H1 (cell line): ENCODE measurements at regions not wholly inside any gene's neighbourhood (a gene's known extent, or its start where the extent isn't known, plus 50 kb on each side); places are given as distances from the start of the nearest gene placed in this dataset.

ENCODE experiments used
- CTCF ChIA-PET: fragments of 300-600 bp; sonication (Branson Sonifier 250); formaldehyde crosslinking; loops from one replicate; lab custom pipeline; 2021; ENCODE audit not compliant: partially characterized antibody; lab: Charles Lee
- POLR2A ChIA-PET: fragments of 300-600 bp; sonication (Branson Sonifier 250); formaldehyde crosslinking; loops from one replicate; lab custom pipeline; 2021; ENCODE audit warnings: inconsistent platforms; ENCODE audit not compliant: partially characterized antibody; lab: Charles Lee
- DNase-seq, 2 experiments: peaks; one replicate each; pipeline versions ENCODE4 v3.0.0 to v3.0.0-alpha.2; 2010 to 2022; ENCODE audit warnings: low spot score in 2 of 2, low read depth in 1 of 2, mixed read lengths in 1 of 2
- FAIRE-seq: peaks from 2 replicates; lab custom pipeline; 2011; peaks lifted over from hg19 to GRCh38; lab: Jason Lieb, UNC
- H2AFZ ChIP-seq: 2 replicates; pipeline ENCODE4 v1.8.1; 2012; ENCODE audit warnings: low read length, inconsistent platforms
- H2AK5ac ChIP-seq: 2 replicates; pipeline ENCODE4 v1.6.1; 2013; ENCODE audit warnings: low read depth, low read length
- H2BK120ac ChIP-seq: replicated peaks from 2 replicates; pipeline ENCODE3; 2013; ENCODE audit warnings: low read depth, low read length, inconsistent platforms
- H2BK12ac ChIP-seq: 2 replicates; pipeline ENCODE4 v1.6.1; 2013; ENCODE audit warnings: low read depth, low read length
- H2BK15ac ChIP-seq: 2 replicates; pipeline ENCODE4 v1.6.1; 2013; ENCODE audit warnings: low read length
- H2BK20ac ChIP-seq: 2 replicates; pipeline ENCODE4 v1.6.1; 2013; ENCODE audit warnings: low read length
- H2BK5ac ChIP-seq: 2 replicates; pipeline ENCODE4 v1.6.1; 2013; ENCODE audit warnings: low read depth, low read length
- H3K14ac ChIP-seq: 2 replicates; pipeline ENCODE4 v1.6.1; 2013; ENCODE audit warnings: inconsistent platforms; ENCODE audit not compliant: insufficient read length
- H3K18ac ChIP-seq: 2 replicates; pipeline ENCODE4 v1.6.1; 2013; ENCODE audit warnings: low read length; ENCODE audit errors: extremely low read depth
- H3K23ac ChIP-seq: 2 replicates; pipeline ENCODE4 v1.6.1; 2013; ENCODE audit warnings: inconsistent platforms; ENCODE audit not compliant: insufficient read length
- H3K23me2 ChIP-seq: 2 replicates; pipeline ENCODE4 v1.6.1; 2013; ENCODE audit warnings: low read depth, low read length
- H3K27ac ChIP-seq: 2 replicates; pipeline ENCODE4 v1.6.1; 2011; ENCODE audit warnings: low read depth, low read length, inconsistent platforms
- H3K27me3 ChIP-seq, 4 experiments: replicated peaks in 1 of 4; 1 replicate in 1 of 4; 2 replicates in 3 of 4; pipeline versions ENCODE4 v1.6.1 to v1.8.1; 2011 to 2013; ENCODE audit warnings: low read length in 3 of 4, mild to moderate bottlenecking in 3 of 4, inconsistent platforms in 2 of 4, mixed read lengths in 2 of 4, moderate library complexity in 1 of 4; ENCODE audit not compliant: control insufficient read depth in 3 of 4, insufficient read depth in 3 of 4; ENCODE audit errors: extremely low read depth in 1 of 4
- H3K36me3 ChIP-seq, 4 experiments: 2 replicates each; pipeline versions ENCODE4 v1.6.1 to v1.8.1; 2011 to 2013; ENCODE audit warnings: mild to moderate bottlenecking in 4 of 4, low read length in 3 of 4, moderate library complexity in 2 of 4, control low read depth in 1 of 4, inconsistent platforms in 1 of 4; ENCODE audit not compliant: insufficient read depth in 4 of 4, control insufficient read depth in 2 of 4
- H3K4ac ChIP-seq: replicated peaks from 2 replicates; pipeline ENCODE3; 2013; ENCODE audit warnings: low read length, low read depth, mixed read lengths, inconsistent platforms; ENCODE audit not compliant: insufficient read length
- H3K4me1 ChIP-seq, 4 experiments: replicated peaks in 1 of 4; 1 replicate in 1 of 4; 2 replicates in 3 of 4; pipeline versions ENCODE4 v1.6.1 to v1.8.1; 2011 to 2013; ENCODE audit warnings: low read length in 3 of 4, inconsistent platforms in 2 of 4, mixed read lengths in 1 of 4; ENCODE audit not compliant: insufficient read depth in 4 of 4, control insufficient read depth in 3 of 4
- H3K4me2 ChIP-seq, 2 experiments: 2 replicates each; pipeline versions ENCODE4 v1.6.1 to v1.8.1; 2011 to 2013; ENCODE audit warnings: low read depth in 2 of 2, low read length in 2 of 2, control low read depth in 1 of 2, inconsistent platforms in 1 of 2, mild to moderate bottlenecking in 1 of 2; ENCODE audit not compliant: insufficient read depth in 1 of 2
- H3K4me3 ChIP-seq, 4 experiments: fragments of 200-600, 300-600 bp in 1 of 4; sonication (generic), shearing (Covaris generic), sonication (Bioruptor Twin) in 1 of 4; 2 replicates each; pipeline versions ENCODE4 v1.5.1 to v1.8.1; 2011 to 2016; ENCODE audit warnings: low read length in 4 of 4, low read depth in 3 of 4, control low read depth in 2 of 4, inconsistent platforms in 2 of 4, mild to moderate bottlenecking in 2 of 4, mixed read lengths in 1 of 4, moderate library complexity in 1 of 4; ENCODE audit not compliant: insufficient read depth in 2 of 4; ENCODE audit errors: extremely low read depth in 1 of 4
- H3K56ac ChIP-seq: replicated peaks from 2 replicates; pipeline ENCODE3; 2013; ENCODE audit warnings: low read depth, mild to moderate bottlenecking, mixed read lengths, low read length, inconsistent platforms; ENCODE audit not compliant: insufficient read length
- H3K79me1 ChIP-seq: 2 replicates; pipeline ENCODE4 v1.6.1; 2013; ENCODE audit warnings: low read depth, low read length, control low read depth
- H3K79me2 ChIP-seq, 2 experiments: 2 replicates each; pipeline versions ENCODE4 v1.6.1 to v1.8.1; 2012 to 2013; ENCODE audit warnings: low read length in 2 of 2, mild to moderate bottlenecking in 2 of 2, inconsistent platforms in 1 of 2; ENCODE audit not compliant: insufficient read depth in 2 of 2, control insufficient read depth in 1 of 2
- H3K9ac ChIP-seq, 4 experiments: replicated peaks in 1 of 4; 1 replicate in 1 of 4; 2 replicates in 3 of 4; pipeline versions ENCODE4 v1.6.1 to v1.8.1; 2011 to 2013; ENCODE audit warnings: low read depth in 3 of 4, low read length in 3 of 4, control low read depth in 2 of 4, mild to moderate bottlenecking in 2 of 4, moderate library complexity in 2 of 4, inconsistent platforms in 1 of 4; ENCODE audit errors: extremely low read depth in 1 of 4
- H3K9me3 ChIP-seq, 2 experiments: 2 replicates each; pipeline versions ENCODE4 v1.6.1 to v1.8.1; 2012 to 2013; ENCODE audit warnings: mild to moderate bottlenecking in 2 of 2, moderate library complexity in 2 of 2, control low read depth in 1 of 2, inconsistent platforms in 1 of 2, low read depth in 1 of 2, low read length in 1 of 2, mixed read lengths in 1 of 2; ENCODE audit not compliant: insufficient read depth in 2 of 2
- H4K20me1 ChIP-seq, 2 experiments: replicated peaks in 1 of 2; 2 replicates each; pipeline versions ENCODE3 to v1.8.1; 2011 to 2013; ENCODE audit warnings: inconsistent platforms in 2 of 2, low read length in 2 of 2, mild to moderate bottlenecking in 1 of 2; ENCODE audit not compliant: insufficient read depth in 2 of 2, control insufficient read depth in 1 of 2
- H4K5ac ChIP-seq: 2 replicates; pipeline ENCODE4 v1.6.1; 2013; ENCODE audit warnings: low read length, low read depth, mixed read lengths, inconsistent platforms; ENCODE audit not compliant: insufficient read length
- H4K8ac ChIP-seq: 2 replicates; pipeline ENCODE4 v1.8.0; 2013; ENCODE audit warnings: mild to moderate bottlenecking, moderate library complexity, low read length, inconsistent platforms; ENCODE audit not compliant: insufficient read depth; ENCODE audit errors: extremely low read depth
- H4K91ac ChIP-seq: replicated peaks from 2 replicates; pipeline ENCODE3; 2013; ENCODE audit warnings: low read length, mixed read lengths, inconsistent platforms; ENCODE audit not compliant: insufficient read length
- ASH2L ChIP-seq: fragments of 200-600, 300-600 bp; sonication (generic); IDR thresholded peaks from one replicate; pipeline ENCODE4 v1.7.1; 2017; ENCODE audit warnings: low read length
- SIN3A ChIP-seq, 2 experiments: IDR thresholded peaks in 1 of 2; conservative IDR thresholded peaks in 1 of 2; 2 replicates each; pipeline ENCODE4 v1.6.1; 2011 to 2012; ENCODE audit warnings: low read length in 2 of 2, improper control_type of control experiment in 1 of 2, low read depth in 1 of 2, mild to moderate bottlenecking in 1 of 2
- SP2 ChIP-seq: IDR thresholded peaks from 2 replicates; pipeline ENCODE4 v1.6.1; 2012; ENCODE audit warnings: mild to moderate bottlenecking, low read length, inconsistent platforms
- SP4 ChIP-seq: IDR thresholded peaks from 2 replicates; pipeline ENCODE4 v1.6.1; 2012; ENCODE audit warnings: low read length, inconsistent platforms
- TEAD4 ChIP-seq: IDR thresholded peaks from 2 replicates; pipeline ENCODE4 v1.6.1; 2012; ENCODE audit warnings: low read depth, low read length, inconsistent platforms, mixed read lengths
- WGBS, 2 experiments: shearing (Covaris generic) in 1 of 2; methylation state at CpG; one replicate each; pipeline versions ENCODE4 v1.1.6 to v1.1.7; 2013 to 2015; ENCODE audit warnings: low lambda C conversion rate in 2 of 2, mixed read lengths in 2 of 2, inconsistent platforms in 1 of 2, low coverage in 1 of 2, missing lambda C conversion rate in 1 of 2; ENCODE audit not compliant: insufficient replicate concordance in 2 of 2, insufficient coverage in 1 of 2, insufficient read length in 1 of 2; ENCODE audit errors: extremely low coverage in 1 of 2, missing lambda C conversion rate in 1 of 2; 5-methylcytosine and 5-hydroxymethylcytosine counted together

DNA sequence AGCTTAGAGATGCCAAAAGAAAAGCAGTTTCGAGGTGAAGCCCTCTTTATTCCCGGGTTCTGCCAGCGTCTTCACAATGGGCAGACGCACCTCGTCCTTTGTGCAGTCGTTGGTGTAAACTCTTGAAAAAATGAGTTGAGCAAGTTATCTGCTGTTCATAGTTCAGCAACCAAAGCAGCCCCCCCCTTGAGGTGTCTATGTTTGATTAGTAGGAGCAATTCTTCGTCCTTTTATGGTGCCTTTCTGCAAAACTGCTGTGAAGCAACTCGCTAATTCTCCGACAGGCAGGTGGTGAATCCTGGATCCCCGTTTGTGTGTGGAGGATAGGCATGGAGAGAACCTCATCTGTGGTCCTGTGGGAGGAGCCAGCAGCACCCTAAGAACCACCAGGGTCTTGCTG, 234.5 kb downstream of the GLRX3 start:
- FAIRE-seq (no peak), DNase-seq (no peak)
- Histone ChIP-seq H3K9me3 (no peaks in the 10 kb centered on the region), H2AFZ (no peak overlapping the region), H3K27ac (no peak overlapping the region), H3K4me2 (no peak overlapping the region), H3K4me1 (no peaks in the 10 kb centered on the region), H2BK5ac (no peak overlapping the region), H4K91ac (no peak overlapping the region), H3K14ac (no peak overlapping the region), H3K79me2 (no peaks in the 10 kb centered on the region), H3K4ac (no peak overlapping the region), H4K20me1 (no peaks in the 10 kb centered on the region), H3K79me1 (no peaks in the 10 kb centered on the region), H2BK120ac (no peak overlapping the region), H3K18ac (no peak overlapping the region), H3K56ac (no peak overlapping the region), H4K8ac (no peak overlapping the region; the same call in 1 of the 2 replicates), H3K36me3 (no peaks in the 10 kb centered on the region), H3K9ac (no peak overlapping the region), H3K27me3 (no peaks in the 10 kb centered on the region), H3K23ac (no peak overlapping the region), H4K5ac (no peak overlapping the region), H2BK12ac (no peak overlapping the region), H2BK20ac (no peak overlapping the region), H2BK15ac (no peak overlapping the region), H3K23me2 (no peaks in the 10 kb centered on the region), H2AK5ac (no peak overlapping the region), H3K4me3 (no peak overlapping the region)
- no peak for TF ChIP-seq ASH2L
- no peak for TF ChIP-seq TEAD4
- no peak for TF ChIP-seq SIN3A (conservative IDR thresholded peaks at IDR 0.05 in 1 of 2, IDR thresholded peaks at IDR 0.05 in 1 of 2; ENCODE audit: low read depth in 1 of 2, low read length in 2 of 2)
- TF ChIP-seq SP4 = no peak
- TF ChIP-seq SP2 = no peak
- POLR2A ChIA-PET = no interaction called here
- CTCF ChIA-PET = interaction anchor here (1.8 to 2.0 kb wide), 2 partner anchors 30 to 52 kb away, joined by 5 read pairs; no protein-coding TSS in a partner anchor
- 96% methylated on average over 10 of the region's 10 CpGs; no CpG with 5 or more reads in 1 of the 2 experiments for WGBS, 2 experiments
